Panc1 (cell line): ENCODE measurements at regions not wholly inside any gene's neighbourhood (a gene's known extent, or its start where the extent isn't known, plus 50 kb on each side); places are given as distances from the start of the nearest gene placed in this dataset.

ENCODE experiments used
- POLR2AphosphoS5 ChIP-seq: IDR thresholded peaks from 2 replicates; pipeline ENCODE4 v1.6.1; 2012; ENCODE audit warnings: mild to moderate bottlenecking, low read depth, low read length, moderate library complexity
- TCF7L2 ChIP-seq: IDR thresholded peaks from 2 replicates; pipeline ENCODE4 v1.6.1; 2011; ENCODE audit warnings: mild to moderate bottlenecking, low read depth, low read length, inconsistent platforms

DNA sequence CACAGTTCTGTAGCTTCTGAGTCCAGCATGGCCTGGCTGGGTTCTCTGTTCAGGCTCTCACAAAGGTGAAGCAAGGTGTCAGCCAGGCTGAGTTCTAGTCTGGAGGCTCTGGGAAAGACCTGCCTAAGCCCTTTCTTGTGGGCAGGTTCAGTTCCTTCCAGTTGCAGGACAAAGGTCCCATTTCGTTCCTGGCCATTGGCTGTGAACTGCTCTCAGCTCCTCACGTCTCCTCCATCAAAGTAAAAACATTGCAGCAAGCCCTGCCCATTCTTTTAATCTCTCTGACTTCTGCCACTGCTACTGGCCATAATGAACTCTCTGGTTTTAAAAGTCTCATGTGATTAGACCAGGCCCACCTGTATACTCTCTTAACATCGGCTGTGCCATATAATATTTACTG lies 61.6 kb upstream of the BARX1 start:
- no peak for TF ChIP-seq POLR2AphosphoS5
- no peak for TF ChIP-seq TCF7L2
